IMR-90 (cell line): ENCODE measurements at regions not wholly inside any gene's neighbourhood (a gene's known extent, or its start where the extent isn't known, plus 50 kb on each side); places are given as distances from the start of the nearest gene placed in this dataset.

Experiments used
- CEBPB ChIP-seq: IDR thresholded peaks from 2 replicates; pipeline ENCODE4 v1.6.1; 2012; ENCODE audit warnings: low read depth, low read length, improper control_type of control experiment
- CHD1 ChIP-seq: IDR thresholded peaks from 2 replicates; pipeline ENCODE4 v1.6.1; 2012; ENCODE audit warnings: low read depth, low read length, improper control_type of control experiment
- FOS ChIP-seq: fragments of 150-350 bp; IDR thresholded peaks from 2 replicates; pipeline ENCODE4 v1.6.1; 2016; ENCODE audit warnings: low read depth, low read length
- MAFK ChIP-seq: IDR thresholded peaks from 2 replicates; pipeline ENCODE4 v1.6.1; 2012; ENCODE audit warnings: low read depth, low read length, improper control_type of control experiment
- MAZ ChIP-seq: IDR thresholded peaks from 2 replicates; pipeline ENCODE4 v1.6.1; 2012; ENCODE audit warnings: low read depth, mild to moderate bottlenecking, low read length, improper control_type of control experiment, moderate library complexity, borderline replicate concordance
- MXI1 ChIP-seq: IDR thresholded peaks from 2 replicates; pipeline ENCODE4 v1.6.1; 2012; ENCODE audit warnings: low read depth, mild to moderate bottlenecking, low read length, moderate library complexity, borderline replicate concordance
- POLR2A ChIP-seq: IDR thresholded peaks from 2 replicates; pipeline ENCODE4 v1.6.1; 2012; ENCODE audit warnings: mild to moderate bottlenecking, low read depth, low read length
- RCOR1 ChIP-seq: IDR thresholded peaks from 2 replicates; pipeline ENCODE4 v1.6.1; 2012; ENCODE audit warnings: mild to moderate bottlenecking, low read length, improper control_type of control experiment; ENCODE audit not compliant: insufficient replicate concordance
- RFX5 ChIP-seq: IDR thresholded peaks from 2 replicates; pipeline ENCODE4 v1.8.0; 2012; ENCODE audit warnings: low read depth, mild to moderate bottlenecking, low read length, moderate library complexity
- SMC3 ChIP-seq: fragments of 150-350 bp; IDR thresholded peaks from 2 replicates; pipeline ENCODE4 v1.6.1; 2016; ENCODE audit warnings: low read depth, mild to moderate bottlenecking, antibody characterized with exemption, low read length, moderate library complexity
- TF ChIP-seq, protein P1 (sequence below): conservative IDR thresholded peaks from 2 replicates; pipeline ENCODE4 v1.5.1; 2012; ENCODE audit warnings: mild to moderate bottlenecking, low read depth, low read length, improper control_type of control experiment
- TF ChIP-seq, protein P2 (sequence below): fragments of 150-350 bp; IDR thresholded peaks from 2 replicates; pipeline ENCODE4 v1.6.1; 2016; ENCODE audit warnings: low read depth, mild to moderate bottlenecking, low read length, moderate library complexity, borderline replicate concordance
- TF ChIP-seq, protein P3 (sequence below): fragments of 150-350 bp; IDR thresholded peaks from 2 replicates; pipeline ENCODE4 v1.6.1; 2017; ENCODE audit warnings: mild to moderate bottlenecking, antibody characterized with exemption, low read length, low read depth

DNA sequence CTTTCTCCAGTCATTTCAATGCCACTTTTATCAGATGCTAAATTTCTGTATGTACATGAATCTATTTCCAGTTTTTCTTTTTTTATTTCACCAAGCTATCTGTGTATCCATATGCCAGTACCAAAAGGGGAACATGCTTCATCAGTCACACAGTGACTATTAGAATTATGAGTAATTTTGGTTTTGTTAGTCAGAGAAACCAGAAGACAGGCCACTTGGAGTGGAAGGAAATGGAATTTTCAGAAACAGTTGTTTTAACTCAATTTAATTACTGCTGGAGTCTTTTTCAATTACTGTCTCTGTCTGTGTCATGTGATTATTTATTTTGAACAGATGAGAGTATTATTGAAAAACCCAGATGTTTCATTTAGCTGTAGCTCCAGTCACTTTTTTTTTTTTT is 84.6 kb upstream of the ANO3 start:
- TF ChIP-seq POLR2A, result no peak
- TF ChIP-seq, protein P1, sequence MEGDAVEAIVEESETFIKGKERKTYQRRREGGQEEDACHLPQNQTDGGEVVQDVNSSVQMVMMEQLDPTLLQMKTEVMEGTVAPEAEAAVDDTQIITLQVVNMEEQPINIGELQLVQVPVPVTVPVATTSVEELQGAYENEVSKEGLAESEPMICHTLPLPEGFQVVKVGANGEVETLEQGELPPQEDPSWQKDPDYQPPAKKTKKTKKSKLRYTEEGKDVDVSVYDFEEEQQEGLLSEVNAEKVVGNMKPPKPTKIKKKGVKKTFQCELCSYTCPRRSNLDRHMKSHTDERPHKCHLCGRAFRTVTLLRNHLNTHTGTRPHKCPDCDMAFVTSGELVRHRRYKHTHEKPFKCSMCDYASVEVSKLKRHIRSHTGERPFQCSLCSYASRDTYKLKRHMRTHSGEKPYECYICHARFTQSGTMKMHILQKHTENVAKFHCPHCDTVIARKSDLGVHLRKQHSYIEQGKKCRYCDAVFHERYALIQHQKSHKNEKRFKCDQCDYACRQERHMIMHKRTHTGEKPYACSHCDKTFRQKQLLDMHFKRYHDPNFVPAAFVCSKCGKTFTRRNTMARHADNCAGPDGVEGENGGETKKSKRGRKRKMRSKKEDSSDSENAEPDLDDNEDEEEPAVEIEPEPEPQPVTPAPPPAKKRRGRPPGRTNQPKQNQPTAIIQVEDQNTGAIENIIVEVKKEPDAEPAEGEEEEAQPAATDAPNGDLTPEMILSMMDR, result no peak
- no peak for TF ChIP-seq CHD1
- TF ChIP-seq MAZ, result no peak
- TF ChIP-seq MXI1, result no peak
- TF ChIP-seq, protein P2, sequence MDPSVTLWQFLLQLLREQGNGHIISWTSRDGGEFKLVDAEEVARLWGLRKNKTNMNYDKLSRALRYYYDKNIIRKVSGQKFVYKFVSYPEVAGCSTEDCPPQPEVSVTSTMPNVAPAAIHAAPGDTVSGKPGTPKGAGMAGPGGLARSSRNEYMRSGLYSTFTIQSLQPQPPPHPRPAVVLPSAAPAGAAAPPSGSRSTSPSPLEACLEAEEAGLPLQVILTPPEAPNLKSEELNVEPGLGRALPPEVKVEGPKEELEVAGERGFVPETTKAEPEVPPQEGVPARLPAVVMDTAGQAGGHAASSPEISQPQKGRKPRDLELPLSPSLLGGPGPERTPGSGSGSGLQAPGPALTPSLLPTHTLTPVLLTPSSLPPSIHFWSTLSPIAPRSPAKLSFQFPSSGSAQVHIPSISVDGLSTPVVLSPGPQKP, result no peak
- no peak for TF ChIP-seq FOS
- TF ChIP-seq RFX5, result no peak
- TF ChIP-seq, protein P3, sequence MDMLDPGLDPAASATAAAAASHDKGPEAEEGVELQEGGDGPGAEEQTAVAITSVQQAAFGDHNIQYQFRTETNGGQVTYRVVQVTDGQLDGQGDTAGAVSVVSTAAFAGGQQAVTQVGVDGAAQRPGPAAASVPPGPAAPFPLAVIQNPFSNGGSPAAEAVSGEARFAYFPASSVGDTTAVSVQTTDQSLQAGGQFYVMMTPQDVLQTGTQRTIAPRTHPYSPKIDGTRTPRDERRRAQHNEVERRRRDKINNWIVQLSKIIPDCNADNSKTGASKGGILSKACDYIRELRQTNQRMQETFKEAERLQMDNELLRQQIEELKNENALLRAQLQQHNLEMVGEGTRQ, result no peak
- no peak for TF ChIP-seq RCOR1
- no peak for TF ChIP-seq SMC3
- TF ChIP-seq CEBPB, result no peak
- TF ChIP-seq MAFK, result no peak
